Muscle of leg (tissue), 3 donors: ENCODE measurements at regions not wholly inside any gene's neighbourhood (a gene's known extent, or its start where the extent isn't known, plus 50 kb on each side); places are given as distances from the start of the nearest gene placed in this dataset.

Experiments
- DNase-seq: peaks from one replicate; pipeline ENCODE4 v3.0.0; 2013
- H3K27ac ChIP-seq: one replicate; pipeline ENCODE4 v1.5.1; 2013; ENCODE audit warnings: mild to moderate bottlenecking, low read length, control low read depth
- H3K27me3 ChIP-seq: one replicate; pipeline ENCODE4 v1.6.1; 2013; ENCODE audit warnings: low read length; ENCODE audit not compliant: control insufficient read depth, insufficient read depth
- H3K36me3 ChIP-seq: one replicate; pipeline ENCODE4 v1.6.1; 2013; ENCODE audit warnings: low read length; ENCODE audit not compliant: control insufficient read depth, insufficient read depth
- H3K4me1 ChIP-seq: one replicate; pipeline ENCODE4 v1.6.1; 2013; ENCODE audit warnings: low read length; ENCODE audit not compliant: control insufficient read depth, insufficient read depth
- H3K4me3 ChIP-seq: one replicate; pipeline ENCODE4 v1.5.1; 2013; ENCODE audit warnings: low read length, control low read depth
- H3K9me3 ChIP-seq: replicated peaks from 2 replicates; pipeline ENCODE4 v1.6.1; 2013; ENCODE audit warnings: low read depth, low read length; ENCODE audit not compliant: control insufficient read depth
- WGBS: methylation state at CpG from one replicate; pipeline ENCODE4 v1.1.5; 2013; ENCODE audit warnings: missing lambda C conversion rate; ENCODE audit not compliant: insufficient coverage; 5-methylcytosine and 5-hydroxymethylcytosine counted together

GRCh38 chr6:113616701-113617274 is 240.4 kb upstream of the MARCKS start:
- H3K27me3 ChIP-seq = no peaks in the 10 kb centered on the region
- H3K27ac ChIP-seq = no peak overlapping the region
- no peaks in the 10 kb centered on the region for H3K9me3 ChIP-seq
- no CpG with 5 or more reads among the region's 5 CpGs for WGBS
- peaks cover 2% of the 10 kb centered on the region for H3K4me1 ChIP-seq
- no peak overlapping the region for H3K4me3 ChIP-seq
- DNase-seq = no peak
- no peaks in the 10 kb centered on the region for H3K36me3 ChIP-seq

- WGBS = no CpG with 5 or more reads among the region's 4 CpGs
- no peaks in the 10 kb centered on the region for H3K27me3 ChIP-seq
- DNase-seq = no peak
- H3K4me1 ChIP-seq = no peaks in the 10 kb centered on the region
- no peaks in the 10 kb centered on the region for H3K36me3 ChIP-seq
- no peaks in the 10 kb centered on the region for H3K9me3 ChIP-seq
- H3K27ac ChIP-seq = no peak overlapping the region
- H3K4me3 ChIP-seq = no peak overlapping the region
Measured at GRCh38 chr6:113619077-113619476, 238.1 kb upstream of the MARCKS start.

- H3K9me3 ChIP-seq = no peaks in the 10 kb centered on the region
- H3K36me3 ChIP-seq = no peaks in the 10 kb centered on the region
- WGBS = no CpG with 5 or more reads among the region's 2 CpGs
- no peak overlapping the region for H3K27ac ChIP-seq
- H3K4me1 ChIP-seq = no peaks in the 10 kb centered on the region
- H3K4me3 ChIP-seq = no peak overlapping the region
- no peaks in the 10 kb centered on the region for H3K27me3 ChIP-seq
- peak; percentile 66 for DNase-seq
Measured at GRCh38 chr6:113620386-113620785, 236.8 kb upstream of the MARCKS start.

DNA sequence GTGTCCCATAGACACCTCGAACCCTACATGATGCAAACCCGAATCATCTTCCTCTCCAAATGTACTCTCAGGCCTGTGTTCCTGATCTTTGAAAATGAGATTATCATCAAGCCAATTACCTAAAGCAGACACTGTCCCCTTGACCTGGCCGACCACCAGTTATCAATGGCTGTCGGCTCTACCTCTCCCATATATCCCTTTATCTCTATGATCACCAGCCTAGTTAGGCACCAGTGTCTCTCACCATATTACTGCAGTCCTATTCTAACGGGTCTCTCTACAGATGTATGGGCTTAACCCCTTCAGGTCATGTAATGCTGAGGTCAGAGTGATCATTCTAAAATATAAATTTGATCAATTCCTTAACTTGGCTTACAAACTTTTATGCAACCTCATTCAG is 234.9 kb upstream of the MARCKS start:
- Histone ChIP-seq H3K27me3 (no peaks in the 10 kb centered on the region), H3K4me3 (no peak overlapping the region), H3K27ac (no peak overlapping the region), H3K36me3 (no peaks in the 10 kb centered on the region), H3K9me3 (no peaks in the 10 kb centered on the region), H3K4me1 (no peaks in the 10 kb centered on the region)
- 71% methylated on average over 5 of the region's 5 CpGs for WGBS
- no peak for DNase-seq

- H3K4me3 ChIP-seq = no peak overlapping the region
- no peaks in the 10 kb centered on the region for H3K27me3 ChIP-seq
- no peaks in the 10 kb centered on the region for H3K36me3 ChIP-seq
Measured at GRCh38 chr6:113623129-113623528, 234.0 kb upstream of the MARCKS start.

DNA sequence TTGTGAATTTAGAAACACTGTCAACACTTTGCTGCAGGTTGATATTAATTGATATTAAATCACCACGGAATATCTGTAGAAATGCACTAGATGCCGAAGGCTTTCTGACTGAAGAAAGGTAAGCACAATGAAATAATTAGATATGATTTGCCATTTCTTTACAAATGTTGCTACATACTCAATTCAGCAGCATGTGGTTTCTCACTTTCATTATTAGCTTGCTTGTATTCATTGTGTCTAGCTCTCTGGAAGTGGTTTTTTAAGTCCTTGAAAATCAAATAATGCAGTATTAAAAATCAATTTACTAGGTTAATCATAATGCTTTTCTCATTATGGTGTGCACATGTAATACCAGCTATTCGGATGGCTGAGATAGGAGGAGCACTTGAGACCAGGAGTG is 231.3 kb upstream of the MARCKS start:
- Histone ChIP-seq H3K4me1 (peaks cover 5% of the 10 kb centered on the region), H3K4me3 (no peak overlapping the region), H3K27ac (no peak overlapping the region), H3K36me3 (no peaks in the 10 kb centered on the region), H3K9me3 (no peaks in the 10 kb centered on the region), H3K27me3 (no peaks in the 10 kb centered on the region)
- no peak for DNase-seq
- no CpG with 5 or more reads among the region's 3 CpGs for WGBS

More at GRCh38 chr6:113623129-113623528, 234.0 kb upstream of the MARCKS start:
- Histone ChIP-seq H3K27ac (no peak overlapping the region), H3K9me3 (no peaks in the 10 kb centered on the region), H3K4me1 (no peaks in the 10 kb centered on the region)
- DNase-seq = no peak

DNA sequence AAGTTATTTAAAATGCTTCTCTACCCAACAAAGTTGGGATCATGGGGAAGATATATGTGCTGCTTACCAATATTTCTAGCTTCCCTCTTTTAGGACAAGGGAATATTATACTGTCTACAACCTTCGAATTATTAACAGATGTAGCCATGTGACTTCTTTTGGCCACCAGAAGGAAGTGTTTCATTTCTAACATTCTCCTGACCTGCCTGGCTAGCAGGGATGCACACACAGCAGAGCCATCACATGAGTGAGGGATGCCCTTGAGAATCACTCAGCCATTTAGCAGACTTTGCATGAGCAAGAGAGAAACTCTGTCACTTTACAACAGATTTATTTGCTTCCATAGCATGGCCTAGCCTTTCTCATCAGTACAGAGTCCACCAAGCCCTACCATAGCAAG is 230.7 kb upstream of the MARCKS start:
- Histone ChIP-seq H3K27me3 (no peaks in the 10 kb centered on the region), H3K4me3 (no peak overlapping the region), H3K9me3 (no peaks in the 10 kb centered on the region), H3K27ac (no peak overlapping the region), H3K4me1 (peaks cover 12% of the 10 kb centered on the region), H3K36me3 (no peaks in the 10 kb centered on the region)
- no CpG with 5 or more reads among the region's 1 CpG for WGBS
- no peak for DNase-seq

GRCh38 chr6:113627480-113627879 is 229.7 kb upstream of the MARCKS start:
- Histone ChIP-seq H3K36me3 (no peaks in the 10 kb centered on the region), H3K4me3 (no peak overlapping the region), H3K9me3 (no peaks in the 10 kb centered on the region), H3K4me1 (peaks cover 16% of the 10 kb centered on the region), H3K27me3 (no peaks in the 10 kb centered on the region), H3K27ac (no peak overlapping the region)
- WGBS = 100% methylated on average over 1 of the region's 2 CpGs
- no peak for DNase-seq

DNA sequence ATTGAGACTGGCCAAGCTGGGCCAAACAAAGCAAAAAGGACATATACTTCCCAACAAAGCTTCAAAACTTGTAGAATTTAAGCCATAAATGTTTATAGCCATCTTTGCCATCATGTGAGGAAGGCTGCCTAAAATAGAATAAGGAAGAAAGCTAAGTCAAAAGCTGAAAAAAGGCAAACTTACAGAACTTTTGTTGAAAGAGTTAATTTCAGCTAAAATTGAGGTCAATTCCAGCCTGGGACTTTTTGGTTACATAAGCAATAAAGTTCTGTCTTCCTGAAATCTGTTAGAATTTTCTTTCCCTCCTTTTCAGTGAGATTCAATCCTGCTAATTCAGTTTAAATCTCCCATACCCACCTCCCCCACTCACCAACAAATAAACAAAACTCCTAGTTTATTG is 227.9 kb upstream of the MARCKS start:
- no peak overlapping the region for H3K4me3 ChIP-seq
- H3K36me3 ChIP-seq = no peaks in the 10 kb centered on the region
- no peak for DNase-seq
- no peaks in the 10 kb centered on the region for H3K9me3 ChIP-seq
- no peaks in the 10 kb centered on the region for H3K27me3 ChIP-seq
- H3K27ac ChIP-seq = no peak overlapping the region
- H3K4me1 ChIP-seq = peaks cover 20% of the 10 kb centered on the region

DNA sequence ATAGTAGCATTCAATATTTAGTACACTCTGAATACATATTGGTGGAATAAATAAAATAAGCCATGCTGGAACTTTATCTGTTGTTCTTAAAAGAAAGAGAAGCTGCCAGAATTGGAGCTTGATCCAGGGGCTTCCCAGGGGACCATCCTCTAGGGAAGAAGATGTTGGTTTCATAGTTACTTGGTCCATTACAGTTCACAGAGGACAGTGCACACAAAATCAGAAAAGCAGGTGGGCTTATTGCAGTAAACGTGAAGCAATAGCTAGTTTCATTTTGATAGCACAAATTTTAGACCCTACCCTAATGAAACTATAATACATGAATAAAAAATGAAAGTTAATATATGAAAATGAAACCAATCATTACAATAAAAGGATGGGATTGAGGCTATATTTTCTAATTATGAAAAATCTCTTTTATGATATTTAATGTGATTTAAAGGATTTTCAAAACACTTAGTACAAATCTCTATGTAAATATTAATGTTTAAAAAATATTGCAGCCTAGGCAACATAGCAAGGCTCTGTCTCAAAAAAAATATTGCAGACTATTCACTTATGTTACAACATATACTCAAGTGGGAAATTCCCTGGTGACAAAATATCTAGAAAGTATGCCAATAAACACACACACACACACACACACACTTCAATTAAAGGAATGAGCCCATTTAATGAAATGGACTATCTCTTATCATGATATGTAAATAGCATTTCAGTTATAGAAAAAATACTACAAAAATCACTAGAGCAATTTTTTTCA is 227.0 kb upstream of the MARCKS start:
- DNase-seq = peak; percentile 55
- no CpG with 5 or more reads among the region's 1 CpG for WGBS
- no peaks in the 10 kb centered on the region for H3K36me3 ChIP-seq
- no peaks in the 10 kb centered on the region for H3K9me3 ChIP-seq
- peaks cover 20% of the 10 kb centered on the region for H3K4me1 ChIP-seq
- no peak overlapping the region for H3K4me3 ChIP-seq
- peak overlapping the region; percentile 42 for H3K27ac ChIP-seq
- no peaks in the 10 kb centered on the region for H3K27me3 ChIP-seq
